GM19455 (cell line): ENCODE measurements at regions not wholly inside any gene's neighbourhood (a gene's known extent, or its start where the extent isn't known, plus 50 kb on each side); places are given as distances from the start of the nearest gene placed in this dataset.
"Not testable (repeated sequence)": the region's sequence is repeated elsewhere in the genome, so short reads cannot be mapped to it uniquely, and the experiment has no call there.

Experiments
- ATAC-seq: cut with Tn5 transposase; IDR thresholded peaks from one replicate; pipeline ENCODE4 v1.9.1; 2021; ENCODE audit not compliant: unreplicated experiment

DNA sequence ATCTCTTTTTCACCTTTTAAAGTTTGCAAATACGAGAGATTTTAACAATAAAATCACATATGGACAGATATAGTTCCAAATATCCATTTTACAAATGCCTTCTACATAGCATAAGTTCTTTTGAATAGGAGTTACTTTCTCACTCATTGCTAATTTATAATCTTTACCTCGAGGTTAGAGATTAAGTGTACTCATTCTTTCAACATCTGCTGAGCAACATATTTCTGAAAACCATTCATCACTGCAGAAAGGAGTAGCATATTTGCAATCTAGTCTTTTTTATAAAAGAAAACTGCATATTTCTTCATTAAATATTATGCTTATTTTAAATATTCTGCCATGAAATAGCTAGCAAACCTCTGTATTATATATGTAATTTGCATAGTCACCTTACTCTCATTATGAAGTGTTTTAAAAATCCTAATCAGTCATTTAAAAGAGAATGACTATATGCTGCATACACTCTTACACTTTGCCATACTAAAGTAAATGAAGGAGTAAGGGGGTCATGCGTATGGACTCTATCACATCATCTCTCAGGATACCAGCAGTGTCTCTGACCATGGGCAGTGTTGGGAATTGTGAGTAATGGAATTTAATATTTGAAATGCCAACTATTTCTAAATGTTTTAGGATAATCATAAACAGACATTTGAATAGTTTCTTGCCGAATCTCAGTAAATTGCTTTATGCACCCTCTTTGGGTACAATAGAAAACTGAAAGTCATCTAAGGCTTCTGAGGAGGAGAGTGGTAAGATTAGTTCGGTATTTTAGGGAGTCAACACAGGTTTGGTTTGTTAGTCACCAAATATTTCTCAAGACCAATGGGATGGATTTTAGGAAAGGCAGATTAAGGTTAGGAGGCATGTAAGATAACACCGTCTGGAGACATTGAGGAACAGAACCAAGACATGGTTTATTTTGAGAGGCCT lies 524.8 kb upstream of the ATP2B1 start:
- ATAC-seq = no peak

DNA sequence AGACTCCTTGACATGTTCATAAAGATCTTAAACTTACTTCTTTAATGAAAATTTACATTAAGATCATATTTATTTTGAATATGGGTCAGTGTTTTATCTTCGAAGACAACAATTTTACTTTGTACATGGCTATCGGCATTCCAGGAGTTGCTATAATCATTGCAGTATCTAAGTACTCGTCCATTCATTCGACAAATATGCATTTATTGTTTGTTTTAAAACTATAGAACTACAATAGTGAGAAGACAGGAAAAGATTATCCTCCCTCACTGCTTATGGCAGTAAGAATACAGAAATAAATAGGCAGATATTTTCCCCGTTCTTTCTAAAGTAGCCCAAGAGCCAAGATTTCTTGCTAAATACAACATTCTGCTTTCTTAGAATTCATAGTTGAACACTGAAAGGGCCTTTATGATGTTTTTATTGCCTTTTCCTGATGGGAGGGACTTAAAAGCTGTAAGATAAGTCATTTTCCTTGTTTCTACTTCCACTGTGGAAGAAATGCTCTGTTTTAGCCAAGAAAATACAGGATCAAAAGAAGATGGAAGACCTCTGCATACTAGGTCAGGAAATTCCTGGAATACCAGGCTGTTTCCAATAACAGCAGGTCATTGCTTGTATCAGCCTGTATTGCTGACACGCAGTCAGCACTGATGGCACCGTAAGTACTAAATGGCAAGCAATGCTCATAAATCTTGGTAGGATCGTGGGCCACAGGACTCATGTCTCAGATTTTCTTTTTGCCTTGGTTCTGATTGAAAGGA lies 521.0 kb upstream of the ATP2B1 start:
- ATAC-seq = no peak

DNA sequence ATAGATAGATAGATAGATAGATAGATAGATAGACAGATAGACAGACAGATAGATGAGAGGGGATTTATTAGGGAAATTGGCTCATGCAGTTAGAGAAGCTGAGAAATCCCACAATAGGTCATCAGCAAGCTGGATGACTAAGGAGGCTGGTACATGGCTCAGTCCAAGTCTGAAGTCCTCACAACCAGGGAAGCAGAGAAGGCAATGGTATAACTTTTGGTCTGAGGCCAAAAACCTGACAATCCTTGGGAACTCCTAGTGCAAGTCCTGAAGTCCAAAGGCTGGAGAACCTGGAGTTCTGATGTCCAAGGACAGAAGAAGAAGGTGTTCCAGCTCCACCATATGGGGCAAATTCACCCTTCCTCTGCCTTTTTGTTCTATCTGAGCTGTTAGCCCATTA lies 517.6 kb upstream of the ATP2B1 start:
- ATAC-seq = no peak

GRCh38 chr12:90216815-90217214 lies 508.2 kb upstream of the ATP2B1 start:
- ATAC-seq = no peak

GRCh38 chr12:90216020-90216552 lies 507.4 kb upstream of the ATP2B1 start:
- ATAC-seq = no peak

DNA sequence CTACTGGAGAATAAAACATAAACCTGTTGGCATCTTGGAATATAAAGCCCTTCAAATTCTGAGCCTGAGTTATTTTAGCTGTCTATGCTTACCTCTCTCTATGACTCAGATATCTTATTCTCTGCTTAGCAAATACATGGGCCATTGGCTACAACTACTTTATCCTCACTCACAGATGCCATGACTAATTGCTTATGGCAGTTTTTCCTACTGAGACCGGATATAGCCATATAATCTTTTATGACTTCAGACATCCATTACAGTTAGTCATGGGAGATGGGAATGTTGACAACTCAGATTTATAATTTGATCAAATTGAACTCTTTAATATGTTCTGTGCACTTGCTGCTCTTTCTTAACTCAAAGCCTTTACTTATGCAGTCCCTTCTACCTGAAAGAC lies 502.4 kb upstream of the ATP2B1 start:
- no peak for ATAC-seq

GRCh38 chr12:90209029-90209428 lies 500.4 kb upstream of the ATP2B1 start:
- no peak for ATAC-seq

- not testable (repeated sequence) for ATAC-seq
These were observed 499.7 kb upstream of the ATP2B1 start for GRCh38 chr12:90208379-90208778.

GRCh38 chr12:90207799-90208198 lies 499.2 kb upstream of the ATP2B1 start:
- no peak for ATAC-seq

DNA sequence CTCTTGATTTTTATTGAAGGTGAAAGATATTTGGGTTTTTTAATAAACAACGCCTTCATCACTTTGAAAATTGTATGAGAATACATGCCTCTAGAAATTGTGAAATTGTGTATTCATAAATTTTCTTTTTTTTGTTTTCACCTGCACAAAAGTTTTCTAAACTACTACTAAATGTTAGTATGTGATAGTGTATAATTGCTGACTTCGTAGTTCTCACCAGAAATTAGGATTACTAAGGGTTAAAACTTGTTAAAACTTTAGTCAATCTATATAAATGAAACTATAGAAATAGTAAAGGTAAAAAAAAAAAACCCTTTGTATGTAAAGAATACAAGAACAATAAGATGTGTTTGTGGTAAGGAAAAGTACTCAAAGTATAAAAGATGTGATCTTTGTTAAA lies 496.5 kb upstream of the ATP2B1 start:
- no peak for ATAC-seq

DNA sequence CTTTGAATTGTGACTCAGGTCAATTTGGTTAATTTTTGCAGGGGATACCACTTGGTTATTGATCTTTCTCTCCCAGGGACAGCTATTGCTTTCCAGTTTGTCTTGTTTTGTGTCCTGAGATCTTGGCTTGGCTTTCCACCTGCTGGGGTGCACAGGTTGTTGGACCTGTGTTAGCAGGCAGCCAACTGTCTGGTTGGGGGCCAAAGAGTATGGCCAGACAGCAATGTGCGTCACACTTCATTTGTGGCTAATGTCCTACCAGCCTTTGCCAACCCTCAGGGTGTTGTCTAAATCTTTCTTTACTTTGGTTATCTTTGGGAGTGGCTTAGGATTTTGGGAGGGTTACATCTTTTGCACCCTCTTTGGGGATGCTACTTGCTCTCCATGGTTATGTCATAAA lies 494.9 kb upstream of the ATP2B1 start:
- no peak for ATAC-seq

DNA sequence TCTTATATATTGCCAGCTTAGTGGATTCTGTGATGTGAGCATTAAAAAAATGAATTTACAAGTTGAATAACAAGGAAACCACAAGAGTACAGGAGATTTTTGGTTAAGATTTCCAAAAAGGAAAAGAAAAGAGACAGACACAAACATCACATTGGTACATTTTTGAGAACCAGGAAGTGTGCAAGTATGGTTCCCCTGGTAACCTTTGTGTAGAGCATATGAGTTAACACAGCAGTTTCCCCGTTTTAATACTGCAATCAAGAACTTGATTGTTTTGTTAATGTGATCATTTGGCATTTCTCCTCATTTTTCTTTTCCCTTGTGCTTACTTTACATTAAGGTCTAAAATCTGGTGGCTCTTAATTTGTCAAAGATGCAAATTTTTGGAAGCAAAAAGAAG lies 490.4 kb upstream of the ATP2B1 start:
- ATAC-seq = no peak

GRCh38 chr12:90193500-90193899 lies 484.9 kb upstream of the ATP2B1 start:
- no peak for ATAC-seq

DNA sequence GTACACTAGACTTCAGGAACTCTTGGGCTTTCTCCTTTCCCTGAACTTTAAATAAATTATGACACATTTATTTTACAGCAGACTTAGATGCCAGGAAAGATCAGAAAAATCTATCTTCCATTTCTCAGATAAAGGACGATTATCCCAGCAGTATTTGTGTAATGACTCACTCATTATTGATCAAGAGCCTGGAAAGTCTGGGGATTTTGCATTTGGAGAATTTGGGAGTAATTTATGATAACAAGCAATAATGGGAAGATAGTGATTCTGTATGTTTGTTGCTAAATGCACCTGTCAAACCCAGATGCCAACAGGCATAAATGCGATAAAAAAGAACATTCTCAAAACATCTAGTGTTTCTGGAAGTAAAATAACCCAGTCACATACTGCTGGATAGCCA lies 480.2 kb upstream of the ATP2B1 start:
- ATAC-seq = no peak

- no peak for ATAC-seq
These were observed 474.6 kb upstream of the ATP2B1 start for GRCh38 chr12:90183201-90183600.

DNA sequence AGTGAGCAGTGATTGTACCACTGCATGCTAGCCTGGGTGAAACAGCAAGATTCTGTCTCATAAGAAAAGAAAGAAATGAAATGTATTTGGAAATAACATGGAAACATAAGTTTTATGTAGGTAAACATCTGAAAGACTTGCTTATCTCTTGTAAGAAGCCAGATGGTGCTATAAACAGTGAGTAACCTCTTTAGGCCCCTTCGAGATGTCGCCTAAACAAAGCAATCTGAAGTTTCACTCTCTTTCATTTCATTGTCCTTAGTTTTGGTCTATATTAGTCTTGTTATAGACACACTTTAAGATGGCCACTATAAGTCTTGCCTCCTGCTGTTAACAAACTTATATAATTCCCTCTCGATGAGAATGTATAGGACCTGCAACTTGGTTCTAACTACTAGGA lies 472.6 kb upstream of the ATP2B1 start:
- no peak for ATAC-seq

- no peak for ATAC-seq
These were observed 466.3 kb upstream of the ATP2B1 start for GRCh38 chr12:90174956-90175355.

GRCh38 chr12:90174198-90174510 lies 465.5 kb upstream of the ATP2B1 start:
- ATAC-seq = no peak

- no peak for ATAC-seq
These were observed 465.0 kb upstream of the ATP2B1 start for GRCh38 chr12:90173499-90174197.

DNA sequence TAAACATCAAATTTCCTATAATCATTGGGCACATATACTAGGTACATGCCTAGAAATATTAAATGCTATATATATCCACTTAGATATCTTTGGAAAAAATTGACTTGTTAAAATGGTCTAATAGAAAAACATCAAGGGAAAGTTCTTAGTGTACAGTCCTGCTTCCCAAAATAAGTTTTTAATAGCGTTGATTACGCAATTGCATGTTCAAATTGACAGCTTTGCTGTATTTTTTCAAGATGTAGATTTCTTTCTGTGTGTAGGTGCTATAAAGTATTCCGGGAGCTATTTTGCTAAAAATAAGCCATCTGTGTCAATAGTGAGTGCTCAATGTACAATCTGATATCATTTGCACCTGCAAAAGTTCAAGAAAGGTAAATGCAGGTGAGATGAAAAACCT lies 463.9 kb upstream of the ATP2B1 start:
- ATAC-seq = no peak

GRCh38 chr12:90170740-90171139 lies 462.1 kb upstream of the ATP2B1 start:
- ATAC-seq = no peak
